ENCODE measurements at regions not wholly inside any gene's neighbourhood (a gene's known extent, or its start where the extent isn't known, plus 50 kb on each side); places are given as distances from the start of the nearest gene placed in this dataset.

DNA sequence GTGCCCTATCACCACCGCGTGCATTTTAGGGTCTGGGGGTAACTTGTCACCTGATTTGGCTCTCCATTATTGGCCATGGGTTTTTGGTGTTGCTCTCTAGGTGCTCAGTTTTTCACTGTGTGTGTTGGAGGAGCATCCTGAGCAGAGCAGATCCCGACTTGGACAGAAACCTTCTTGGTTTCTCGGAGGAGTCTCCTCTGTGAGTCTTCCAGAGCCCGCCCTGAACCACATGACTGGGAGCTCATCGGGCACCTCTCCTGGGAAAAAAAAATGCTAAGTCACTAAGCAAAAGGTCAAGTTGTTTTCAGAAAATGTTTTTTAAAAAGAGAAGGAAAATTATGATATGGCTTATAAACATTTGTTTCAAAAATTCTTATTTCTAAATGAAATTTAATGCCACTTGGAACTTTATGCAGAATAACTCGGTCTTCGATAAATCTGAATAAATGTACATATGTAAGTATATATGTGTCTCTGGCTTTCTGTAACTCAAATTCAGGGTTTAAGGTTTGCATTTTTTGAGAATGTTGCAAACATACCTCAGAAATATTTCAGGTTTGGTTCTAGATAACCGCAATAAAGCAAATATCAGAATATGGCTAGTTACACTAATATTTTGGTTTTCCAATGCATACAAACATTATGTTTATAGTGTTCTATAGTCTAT is 255.2 kb downstream of the AUH start:
- Mint-ChIP-seq H3K36me3 (ENCODE audit: low read depth) (no peaks in the 10 kb centered on the region), H3K4me3 (no peak overlapping the region), H3K4me1 (peaks cover 7% of the 10 kb centered on the region), H3K27me3 (ENCODE audit: low read depth, poor library complexity) (peaks cover 3% of the 10 kb centered on the region), H3K9me3 (peaks cover 35% of the 10 kb centered on the region), H3K27ac (no peak overlapping the region)
- TF ChIP-seq CTCF (IDR thresholded peaks at IDR 0.05), result no peak
- DNase-seq, result no peak

GRCh38 chr9:91111226-91111625 is 250.5 kb downstream of the AUH start:
- Mint-ChIP-seq H3K36me3 (ENCODE audit: low read depth) (no peaks in the 10 kb centered on the region), H3K4me1 (no peaks in the 10 kb centered on the region), H3K27me3 (ENCODE audit: low read depth, poor library complexity) (peaks cover 21% of the 10 kb centered on the region), H3K4me3 (no peak overlapping the region), H3K27ac (no peak overlapping the region), H3K9me3 (peaks cover 57% of the 10 kb centered on the region)
- no peak for TF ChIP-seq CTCF (IDR thresholded peaks at IDR 0.05)
- no peak for DNase-seq

- no peaks in the 10 kb centered on the region for H3K4me1 Mint-ChIP-seq
- no peak for DNase-seq
- peaks cover 64% of the 10 kb centered on the region for H3K9me3 Mint-ChIP-seq
- TF ChIP-seq CTCF (IDR thresholded peaks at IDR 0.05), result no peak
- no peak overlapping the region for H3K4me3 Mint-ChIP-seq
- H3K27me3 Mint-ChIP-seq (ENCODE audit: low read depth, poor library complexity), result peaks cover 27% of the 10 kb centered on the region
- no peaks in the 10 kb centered on the region for H3K36me3 Mint-ChIP-seq (ENCODE audit: low read depth)
- no peak overlapping the region for H3K27ac Mint-ChIP-seq
These were observed 249.8 kb downstream of the AUH start for GRCh38 chr9:91111876-91112275.

- Mint-ChIP-seq H3K36me3 (ENCODE audit: low read depth) (peaks cover 4% of the 10 kb centered on the region), H3K27ac (no peak overlapping the region), H3K9me3 (peaks cover 67% of the 10 kb centered on the region), H3K4me3 (no peak overlapping the region), H3K27me3 (ENCODE audit: low read depth, poor library complexity) (peaks cover 28% of the 10 kb centered on the region), H3K4me1 (peaks cover 3% of the 10 kb centered on the region)
- no peak for DNase-seq
- TF ChIP-seq CTCF (IDR thresholded peaks at IDR 0.05), result no peak
These were observed 248.7 kb downstream of the AUH start for GRCh38 chr9:91113016-91113415.

GRCh38 chr9:91114450-91114849 is 247.3 kb downstream of the AUH start:
- TF ChIP-seq CTCF (IDR thresholded peaks at IDR 0.05), result no peak
- peaks cover 59% of the 10 kb centered on the region for H3K9me3 Mint-ChIP-seq
- H3K36me3 Mint-ChIP-seq (ENCODE audit: low read depth), result peaks cover 5% of the 10 kb centered on the region

GRCh38 chr9:91116211-91116610 is 245.5 kb downstream of the AUH start:
- DNase-seq, result no peak
- H3K4me1 Mint-ChIP-seq, result peaks cover 23% of the 10 kb centered on the region
- H3K4me3 Mint-ChIP-seq, result no peak overlapping the region
- no peak for TF ChIP-seq CTCF (IDR thresholded peaks at IDR 0.05)
- H3K9me3 Mint-ChIP-seq, result peaks cover 42% of the 10 kb centered on the region
- peaks cover 25% of the 10 kb centered on the region for H3K27me3 Mint-ChIP-seq (ENCODE audit: low read depth, poor library complexity)
- H3K27ac Mint-ChIP-seq, result no peak overlapping the region
- H3K36me3 Mint-ChIP-seq (ENCODE audit: low read depth), result peaks cover 5% of the 10 kb centered on the region

More at GRCh38 chr9:91114450-91114849, 247.3 kb downstream of the AUH start:
- H3K4me3 Mint-ChIP-seq, result no peak overlapping the region
- no peak for DNase-seq
- peaks cover 17% of the 10 kb centered on the region for H3K4me1 Mint-ChIP-seq
- peaks cover 28% of the 10 kb centered on the region for H3K27me3 Mint-ChIP-seq (ENCODE audit: low read depth, poor library complexity)
- no peak overlapping the region for H3K27ac Mint-ChIP-seq

All from nephron progenitor cell (in vitro differentiated cells).